GM12801 (cell line): ENCODE measurements at regions not wholly inside any gene's neighbourhood (a gene's known extent, or its start where the extent isn't known, plus 50 kb on each side); places are given as distances from the start of the nearest gene placed in this dataset.

Source experiments
- TF ChIP-seq, protein P1 (sequence below): IDR thresholded peaks from one replicate; pipeline ENCODE4 v1.5.1; 2011; ENCODE audit warnings: control low read depth; ENCODE audit not compliant: insufficient read length; ENCODE audit errors: extremely low read depth

DNA sequence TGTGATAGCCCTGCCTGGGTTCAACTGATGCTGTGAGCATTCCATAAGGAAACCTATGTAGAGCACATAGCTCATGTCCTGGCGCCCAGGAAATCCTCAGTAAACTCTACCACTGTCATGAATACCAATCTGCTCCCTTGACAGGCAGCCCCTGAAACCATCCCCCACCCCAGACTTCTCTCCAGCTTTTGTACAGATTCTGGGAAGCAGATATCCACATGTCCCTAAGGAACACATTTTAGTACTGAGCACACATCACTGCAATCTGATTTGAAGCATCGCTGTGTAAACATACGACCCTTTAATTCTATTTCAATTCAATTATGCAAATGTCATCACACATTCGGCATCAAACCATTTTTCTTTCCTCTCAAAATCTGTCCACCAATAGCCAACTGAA is 89.5 kb upstream of the FSTL4 start:
- TF ChIP-seq, protein P1, sequence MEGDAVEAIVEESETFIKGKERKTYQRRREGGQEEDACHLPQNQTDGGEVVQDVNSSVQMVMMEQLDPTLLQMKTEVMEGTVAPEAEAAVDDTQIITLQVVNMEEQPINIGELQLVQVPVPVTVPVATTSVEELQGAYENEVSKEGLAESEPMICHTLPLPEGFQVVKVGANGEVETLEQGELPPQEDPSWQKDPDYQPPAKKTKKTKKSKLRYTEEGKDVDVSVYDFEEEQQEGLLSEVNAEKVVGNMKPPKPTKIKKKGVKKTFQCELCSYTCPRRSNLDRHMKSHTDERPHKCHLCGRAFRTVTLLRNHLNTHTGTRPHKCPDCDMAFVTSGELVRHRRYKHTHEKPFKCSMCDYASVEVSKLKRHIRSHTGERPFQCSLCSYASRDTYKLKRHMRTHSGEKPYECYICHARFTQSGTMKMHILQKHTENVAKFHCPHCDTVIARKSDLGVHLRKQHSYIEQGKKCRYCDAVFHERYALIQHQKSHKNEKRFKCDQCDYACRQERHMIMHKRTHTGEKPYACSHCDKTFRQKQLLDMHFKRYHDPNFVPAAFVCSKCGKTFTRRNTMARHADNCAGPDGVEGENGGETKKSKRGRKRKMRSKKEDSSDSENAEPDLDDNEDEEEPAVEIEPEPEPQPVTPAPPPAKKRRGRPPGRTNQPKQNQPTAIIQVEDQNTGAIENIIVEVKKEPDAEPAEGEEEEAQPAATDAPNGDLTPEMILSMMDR = no peak

DNA sequence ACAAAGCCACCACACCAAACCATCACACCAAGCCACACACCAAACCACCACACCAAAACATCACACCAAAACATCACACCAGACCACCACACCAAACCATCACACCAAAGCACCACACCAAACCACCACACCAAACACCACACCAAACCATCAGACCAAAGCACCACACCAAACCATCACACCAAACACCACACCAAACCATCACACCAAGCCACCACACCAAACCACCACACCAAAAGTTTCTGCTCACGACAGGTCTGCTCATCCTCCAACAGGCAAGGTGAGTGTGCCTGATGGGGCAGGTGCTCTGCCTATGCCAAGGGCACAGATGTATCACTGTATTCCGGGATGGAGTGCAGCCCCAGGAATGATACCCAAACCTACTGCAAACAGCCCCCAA is 87.9 kb upstream of the FSTL4 start:
- TF ChIP-seq, protein P1 = no peak

DNA sequence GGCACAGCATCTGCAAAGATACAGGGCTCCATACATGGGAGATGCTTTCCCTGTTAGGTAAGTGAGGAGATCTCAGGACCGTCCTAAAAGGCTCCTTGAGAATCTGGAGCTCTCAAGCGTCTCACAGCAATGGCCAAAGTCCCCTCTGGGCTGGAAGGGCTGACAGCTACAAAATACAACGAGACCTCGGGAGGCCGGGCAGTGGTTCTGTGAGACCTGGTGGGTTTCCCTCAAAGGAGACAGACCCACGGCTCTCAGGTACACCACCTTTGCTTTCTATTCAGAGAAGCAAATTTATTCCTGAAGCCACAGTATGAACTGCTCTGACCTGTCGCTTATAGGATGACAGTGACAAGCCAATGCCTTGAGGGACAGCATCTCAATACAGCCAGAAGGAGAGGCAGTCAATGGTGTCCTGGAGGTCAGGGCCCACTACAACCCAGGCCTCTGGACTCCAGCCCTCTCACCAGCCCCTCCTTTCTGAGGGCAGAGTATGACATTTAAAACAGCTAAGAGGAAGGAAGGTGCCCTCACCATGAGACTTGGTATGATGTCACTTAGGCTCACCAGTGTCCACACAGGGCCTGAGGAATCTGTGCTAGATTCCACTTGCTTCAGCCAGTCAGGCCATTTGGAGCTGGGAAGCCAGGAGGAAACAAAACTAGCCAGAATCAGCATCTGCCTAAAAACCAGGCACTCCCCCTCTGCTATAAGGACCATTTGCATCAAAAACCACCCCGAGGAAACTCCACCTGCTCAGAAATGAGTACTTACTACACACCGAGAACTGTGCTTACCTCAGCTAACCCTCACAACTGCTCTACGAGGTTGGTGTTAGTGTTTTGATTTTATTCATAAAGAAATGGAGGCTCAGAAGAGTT is 86.5 kb upstream of the FSTL4 start:
- TF ChIP-seq, protein P1 = no peak

DNA sequence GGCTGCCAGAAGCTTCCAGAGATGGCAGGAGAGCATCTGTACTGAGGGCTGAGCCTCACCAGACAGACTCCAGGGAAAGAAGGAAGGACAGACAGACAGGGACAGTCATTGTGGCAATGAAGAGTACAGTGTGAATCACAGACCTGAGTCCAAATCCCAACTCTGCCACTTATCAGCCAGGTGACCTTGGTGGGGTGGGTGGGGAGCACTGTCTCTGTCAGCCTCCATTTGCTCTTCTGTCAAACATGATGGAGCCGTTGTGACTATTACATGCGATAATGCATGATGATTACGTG is 85.9 kb upstream of the FSTL4 start:
- TF ChIP-seq, protein P1 = no peak

DNA sequence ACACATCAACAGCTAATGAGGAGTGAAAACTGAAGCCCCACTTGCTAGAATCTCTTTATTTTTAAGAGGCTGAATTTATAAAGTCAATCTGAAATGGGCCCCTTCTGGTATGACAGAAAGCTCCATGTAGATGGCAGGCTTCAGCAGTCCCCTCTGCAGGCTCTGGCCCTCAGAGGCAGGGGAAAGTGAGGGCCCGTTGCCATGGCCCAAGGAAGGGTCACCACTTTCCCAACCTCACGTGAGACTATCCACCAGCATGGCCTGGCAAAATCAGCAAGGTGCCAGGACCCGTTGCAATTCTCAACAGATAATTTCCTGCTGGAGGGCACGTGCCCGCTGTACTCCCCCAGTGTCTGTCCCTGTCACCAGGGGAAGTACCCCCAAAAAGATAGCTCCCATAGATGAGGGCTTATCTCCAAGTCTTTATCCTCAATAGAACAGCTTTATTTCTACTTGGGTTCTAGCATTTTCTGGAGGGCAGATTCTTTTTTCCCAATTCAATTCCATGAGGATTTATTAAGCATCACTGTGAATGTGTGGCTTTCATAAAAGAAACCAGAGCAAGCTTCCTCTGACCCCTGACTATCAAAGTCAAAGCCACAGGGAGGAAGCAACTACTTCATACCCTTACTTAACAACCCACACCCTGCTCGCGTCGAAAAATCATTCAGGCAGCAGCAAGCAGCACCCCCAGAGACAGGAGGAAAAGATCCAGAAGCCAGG is 85.4 kb upstream of the FSTL4 start:
- TF ChIP-seq, protein P1 = no peak

DNA sequence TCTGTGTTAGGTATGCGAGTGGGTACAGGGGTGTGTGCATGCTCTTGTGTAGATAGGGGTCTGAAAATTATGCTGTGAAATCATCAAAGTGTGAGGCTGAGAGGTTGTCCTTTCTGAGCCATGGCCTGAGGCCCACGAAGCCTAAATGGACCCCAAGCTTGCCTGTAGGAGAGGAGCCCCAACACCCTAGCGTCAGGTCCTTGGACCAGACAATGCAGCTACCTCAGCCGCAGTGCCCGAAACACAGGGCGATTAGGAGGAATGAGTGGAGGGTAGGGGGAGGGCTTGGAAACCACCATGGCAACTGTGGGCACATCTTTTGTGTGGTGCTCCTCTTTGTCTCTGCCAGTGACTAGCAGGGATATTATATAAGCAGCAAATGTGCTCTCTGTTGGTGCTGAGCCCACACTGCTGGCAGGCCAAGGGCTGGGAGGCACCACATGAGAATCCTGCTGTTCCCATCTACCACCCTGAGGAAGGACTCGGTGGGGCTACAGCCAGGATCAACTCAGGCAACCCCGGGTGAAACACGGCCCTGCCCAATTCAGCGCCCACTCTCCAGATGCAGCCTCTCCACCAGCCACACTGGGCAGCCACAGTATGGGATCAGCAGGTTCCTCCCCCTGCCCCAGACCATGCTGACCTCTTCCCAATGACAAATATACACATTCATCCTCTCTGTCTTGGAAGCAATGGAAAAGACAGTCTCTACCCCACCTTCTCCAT is 84.6 kb upstream of the FSTL4 start:
- TF ChIP-seq, protein P1 = no peak

DNA sequence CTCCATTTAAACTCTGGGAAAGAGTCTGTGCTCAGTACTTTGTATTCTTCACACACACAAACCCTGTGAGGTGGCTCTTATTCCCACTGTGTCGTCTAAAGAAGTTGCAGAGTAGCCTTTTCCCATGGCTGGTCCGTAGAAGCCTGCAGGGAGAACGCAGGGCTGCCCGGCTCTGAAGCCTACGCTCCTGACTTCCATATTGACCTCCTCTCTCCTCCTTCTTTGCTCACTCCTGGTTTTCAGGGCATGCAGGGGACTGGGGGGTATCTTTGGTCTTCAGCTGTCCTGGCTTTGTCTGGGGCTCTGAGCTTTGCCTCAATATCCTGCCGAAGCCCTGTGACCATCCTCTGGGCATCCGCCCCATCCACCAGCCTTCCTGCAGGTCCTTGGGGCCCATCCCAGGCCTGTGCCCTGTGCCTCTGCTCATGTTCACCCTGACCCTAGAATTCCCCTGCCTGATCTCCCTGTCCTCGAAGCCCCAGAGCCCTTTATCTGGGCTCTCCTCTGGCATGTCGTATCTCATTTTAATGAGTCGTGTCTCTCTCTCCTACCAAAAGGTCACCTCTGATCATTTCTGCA is 83.8 kb upstream of the FSTL4 start:
- TF ChIP-seq, protein P1 = no peak
